ENCODE measurements at regions not wholly inside any gene's neighbourhood (a gene's known extent, or its start where the extent isn't known, plus 50 kb on each side); places are given as distances from the start of the nearest gene placed in this dataset.

DNA sequence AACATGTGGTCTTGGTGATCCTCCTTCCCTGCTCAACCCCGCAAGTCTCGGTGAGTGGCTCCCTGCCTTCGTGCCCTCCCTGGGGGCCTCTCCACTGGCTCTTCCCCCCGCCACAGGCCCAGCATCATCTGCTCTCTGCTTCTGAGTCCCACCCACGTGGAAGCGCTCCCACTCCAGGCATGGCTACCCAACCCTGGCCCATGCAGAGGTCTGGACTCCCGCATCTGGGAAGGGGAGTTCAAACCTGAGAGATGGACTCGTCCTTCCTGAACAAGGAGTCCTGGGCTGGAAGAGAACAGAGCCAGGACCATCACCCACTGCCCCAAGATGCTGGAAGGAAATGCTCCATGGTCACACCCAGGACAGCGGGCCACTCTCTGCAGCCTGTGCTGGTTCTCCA lies 90.8 kb downstream of the DHCR7 start:
- TF ChIP-seq, protein P1, sequence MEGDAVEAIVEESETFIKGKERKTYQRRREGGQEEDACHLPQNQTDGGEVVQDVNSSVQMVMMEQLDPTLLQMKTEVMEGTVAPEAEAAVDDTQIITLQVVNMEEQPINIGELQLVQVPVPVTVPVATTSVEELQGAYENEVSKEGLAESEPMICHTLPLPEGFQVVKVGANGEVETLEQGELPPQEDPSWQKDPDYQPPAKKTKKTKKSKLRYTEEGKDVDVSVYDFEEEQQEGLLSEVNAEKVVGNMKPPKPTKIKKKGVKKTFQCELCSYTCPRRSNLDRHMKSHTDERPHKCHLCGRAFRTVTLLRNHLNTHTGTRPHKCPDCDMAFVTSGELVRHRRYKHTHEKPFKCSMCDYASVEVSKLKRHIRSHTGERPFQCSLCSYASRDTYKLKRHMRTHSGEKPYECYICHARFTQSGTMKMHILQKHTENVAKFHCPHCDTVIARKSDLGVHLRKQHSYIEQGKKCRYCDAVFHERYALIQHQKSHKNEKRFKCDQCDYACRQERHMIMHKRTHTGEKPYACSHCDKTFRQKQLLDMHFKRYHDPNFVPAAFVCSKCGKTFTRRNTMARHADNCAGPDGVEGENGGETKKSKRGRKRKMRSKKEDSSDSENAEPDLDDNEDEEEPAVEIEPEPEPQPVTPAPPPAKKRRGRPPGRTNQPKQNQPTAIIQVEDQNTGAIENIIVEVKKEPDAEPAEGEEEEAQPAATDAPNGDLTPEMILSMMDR (IDR thresholded peaks at IDR 0.05; ENCODE audit: insufficient read depth, low read length), result no peak
- TF ChIP-seq, protein P2, sequence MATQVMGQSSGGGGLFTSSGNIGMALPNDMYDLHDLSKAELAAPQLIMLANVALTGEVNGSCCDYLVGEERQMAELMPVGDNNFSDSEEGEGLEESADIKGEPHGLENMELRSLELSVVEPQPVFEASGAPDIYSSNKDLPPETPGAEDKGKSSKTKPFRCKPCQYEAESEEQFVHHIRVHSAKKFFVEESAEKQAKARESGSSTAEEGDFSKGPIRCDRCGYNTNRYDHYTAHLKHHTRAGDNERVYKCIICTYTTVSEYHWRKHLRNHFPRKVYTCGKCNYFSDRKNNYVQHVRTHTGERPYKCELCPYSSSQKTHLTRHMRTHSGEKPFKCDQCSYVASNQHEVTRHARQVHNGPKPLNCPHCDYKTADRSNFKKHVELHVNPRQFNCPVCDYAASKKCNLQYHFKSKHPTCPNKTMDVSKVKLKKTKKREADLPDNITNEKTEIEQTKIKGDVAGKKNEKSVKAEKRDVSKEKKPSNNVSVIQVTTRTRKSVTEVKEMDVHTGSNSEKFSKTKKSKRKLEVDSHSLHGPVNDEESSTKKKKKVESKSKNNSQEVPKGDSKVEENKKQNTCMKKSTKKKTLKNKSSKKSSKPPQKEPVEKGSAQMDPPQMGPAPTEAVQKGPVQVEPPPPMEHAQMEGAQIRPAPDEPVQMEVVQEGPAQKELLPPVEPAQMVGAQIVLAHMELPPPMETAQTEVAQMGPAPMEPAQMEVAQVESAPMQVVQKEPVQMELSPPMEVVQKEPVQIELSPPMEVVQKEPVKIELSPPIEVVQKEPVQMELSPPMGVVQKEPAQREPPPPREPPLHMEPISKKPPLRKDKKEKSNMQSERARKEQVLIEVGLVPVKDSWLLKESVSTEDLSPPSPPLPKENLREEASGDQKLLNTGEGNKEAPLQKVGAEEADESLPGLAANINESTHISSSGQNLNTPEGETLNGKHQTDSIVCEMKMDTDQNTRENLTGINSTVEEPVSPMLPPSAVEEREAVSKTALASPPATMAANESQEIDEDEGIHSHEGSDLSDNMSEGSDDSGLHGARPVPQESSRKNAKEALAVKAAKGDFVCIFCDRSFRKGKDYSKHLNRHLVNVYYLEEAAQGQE (IDR thresholded peaks at IDR 0.05; ENCODE audit: insufficient replicate concordance, low read depth), result no peak
- TF ChIP-seq POLR2AphosphoS5 (IDR thresholded peaks at IDR 0.05; ENCODE audit: low read depth) (no peak), GABPA (IDR thresholded peaks at IDR 0.05; ENCODE audit: low read depth) (no peak)

Data from HL-60 (cell line).